GM19043 (cell line): ENCODE measurements at regions not wholly inside any gene's neighbourhood (a gene's known extent, or its start where the extent isn't known, plus 50 kb on each side); places are given as distances from the start of the nearest gene placed in this dataset.
"Not testable (repeated sequence)": the region's sequence is repeated elsewhere in the genome, so short reads cannot be mapped to it uniquely, and the experiment has no call there.

Experiments
- ATAC-seq: cut with Tn5 transposase; IDR thresholded peaks from one replicate; pipeline ENCODE4 v1.9.1; 2021; ENCODE audit warnings: low read depth; ENCODE audit not compliant: unreplicated experiment

GRCh38 chr5:119299242-119299614, 56.6 kb upstream of the TNFAIP8 start:
- ATAC-seq = not testable (repeated sequence)

DNA sequence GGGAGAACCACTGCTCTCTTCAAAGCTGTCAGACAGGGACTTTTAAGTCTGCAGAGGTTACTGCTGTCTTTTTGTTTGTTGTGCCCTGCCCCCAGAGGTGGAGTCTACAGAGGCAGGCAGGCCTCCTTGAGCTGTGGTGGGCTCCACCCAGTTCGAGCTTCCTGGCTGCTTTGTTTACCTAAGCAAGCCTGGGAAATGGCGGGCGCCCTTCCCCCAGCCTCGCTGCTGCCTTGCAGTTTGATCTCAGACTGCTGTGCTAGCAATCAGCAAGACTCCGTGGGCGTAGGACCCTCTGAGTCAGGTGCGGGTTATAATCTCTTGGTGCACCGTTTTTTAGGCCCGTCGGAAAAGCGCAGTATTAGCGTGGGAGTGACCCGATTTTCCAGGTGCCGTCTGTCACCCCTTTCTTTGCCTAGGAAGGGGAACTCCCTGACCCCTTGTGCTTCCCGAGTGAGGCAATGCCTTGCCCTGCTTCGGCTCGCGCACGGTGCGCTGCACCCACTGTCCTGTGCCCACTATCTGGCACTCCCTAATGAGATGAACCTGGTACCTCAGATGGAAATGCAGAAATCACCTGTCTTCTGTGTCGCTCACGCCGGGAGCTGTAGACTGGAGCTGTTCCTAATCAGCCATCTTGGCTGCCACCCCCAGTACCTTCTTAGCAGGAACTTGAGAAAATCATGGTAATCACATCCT, 56.1 kb upstream of the TNFAIP8 start:
- not testable (repeated sequence) for ATAC-seq

- no peak for ATAC-seq
Observed at GRCh38 chr5:119300311-119300670, 55.5 kb upstream of the TNFAIP8 start.

GRCh38 chr5:119301210-119301609, 54.6 kb upstream of the TNFAIP8 start:
- ATAC-seq = no peak

- no peak for ATAC-seq
Observed at GRCh38 chr5:119301906-119302305, 53.9 kb upstream of the TNFAIP8 start.

GRCh38 chr5:119302449-119302848, 53.4 kb upstream of the TNFAIP8 start:
- ATAC-seq = no peak

DNA sequence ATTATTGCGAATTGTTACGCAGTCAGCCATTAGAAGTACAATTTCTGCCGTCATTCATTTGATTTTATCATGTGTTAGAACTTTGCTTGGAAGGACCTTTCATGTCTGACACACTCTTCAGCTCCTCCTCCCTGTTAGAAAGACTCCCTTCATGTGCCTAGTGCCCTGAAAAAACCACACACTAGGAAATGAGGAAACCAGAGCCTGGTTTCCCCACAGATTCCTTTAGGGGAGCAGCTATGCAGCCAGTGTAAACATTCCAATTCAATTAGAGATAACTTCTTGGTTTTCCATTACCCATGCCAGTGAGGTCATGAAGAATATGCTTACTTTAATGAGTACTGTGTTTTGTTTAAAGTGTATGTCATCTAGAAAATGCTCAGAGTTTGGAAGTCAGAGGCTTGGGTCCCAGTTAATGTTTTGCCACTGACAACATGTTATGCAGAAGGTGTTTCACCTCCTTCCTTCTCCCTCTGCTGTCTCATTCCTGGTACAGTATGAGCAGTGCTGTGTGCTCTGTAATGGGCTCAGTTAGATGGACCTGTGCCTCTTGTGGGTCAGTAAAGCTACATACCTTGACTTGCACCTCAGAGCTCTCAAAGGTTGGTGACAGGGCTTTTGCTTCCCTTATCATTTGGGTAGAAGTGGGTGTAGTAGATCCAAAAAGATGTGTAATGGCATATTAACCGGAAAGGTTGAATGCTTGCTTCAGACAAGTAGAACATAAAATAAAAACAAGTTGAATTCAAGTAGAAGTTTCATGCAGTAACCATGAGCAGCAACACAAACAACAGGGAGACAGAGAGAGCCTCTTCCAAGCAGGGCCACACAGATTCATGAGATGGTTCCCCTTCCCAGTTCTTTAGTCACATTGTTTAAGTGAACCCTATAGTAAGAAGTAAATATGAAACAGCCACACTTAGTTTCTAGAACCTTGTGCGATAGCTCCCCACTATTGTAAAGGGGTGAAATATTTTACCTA, 52.6 kb upstream of the TNFAIP8 start:
- peak; percentile 50 for ATAC-seq

DNA sequence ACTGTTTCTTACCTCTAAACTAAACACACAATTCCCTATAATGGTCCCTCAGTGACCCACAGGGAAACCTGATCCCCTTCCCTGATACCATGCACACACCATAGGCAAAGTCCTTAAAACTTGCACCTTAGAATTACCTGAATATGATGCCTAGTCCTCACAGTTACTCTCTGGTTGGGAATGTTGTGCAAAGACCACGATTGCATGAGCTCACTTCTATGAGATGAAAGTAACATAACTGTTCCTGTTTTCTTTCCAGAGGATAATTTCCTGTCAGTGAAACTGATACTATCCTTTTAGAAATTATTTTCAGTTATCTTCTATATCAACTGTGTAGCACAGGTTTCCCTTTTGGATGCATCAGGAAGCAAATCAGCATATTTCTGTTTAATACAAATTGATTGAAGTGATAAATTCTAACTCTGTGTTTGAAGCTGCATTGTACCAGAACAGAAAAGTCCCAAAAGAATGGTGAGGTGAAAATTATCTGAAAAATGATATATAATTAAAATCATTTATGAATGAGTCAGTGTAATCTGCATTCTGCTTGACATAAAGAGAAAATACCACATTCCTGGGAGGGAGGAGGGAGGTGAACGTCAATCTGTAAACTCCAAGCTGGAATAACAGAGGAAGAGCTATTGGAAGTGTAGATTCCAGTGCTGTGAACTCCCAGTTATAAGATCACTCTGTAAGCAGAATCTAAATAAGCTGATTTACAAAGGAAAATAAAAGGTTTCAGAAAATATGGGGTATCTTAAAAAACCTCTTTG, 51.2 kb upstream of the TNFAIP8 start:
- ATAC-seq = no peak
